HepG2 (cell line): ENCODE measurements at regions not wholly inside any gene's neighbourhood (a gene's known extent, or its start where the extent isn't known, plus 50 kb on each side); places are given as distances from the start of the nearest gene placed in this dataset.

Experiments
- ATAC-seq: fragments of 200-7000 bp; cut with Tn5 transposase; 3 replicates; pipeline ENCODE4 v1.9.1; 2020; ENCODE audit warnings: mild to moderate bottlenecking, moderate library complexity
- BruUV-seq: library from RNA; stranded (reverse); fragments of 400-500 nt; replicated peaks from 2 replicates; lab custom pipeline; 2021; lab: Mats Ljungman, UMichigan
- CTCF ChIA-PET: fragments of 300-600 bp; formaldehyde crosslinking; extraction: SDS; loops from one replicate; lab custom pipeline; 2021; ENCODE audit warnings: low total read pairs, inconsistent platforms, low intra/inter-chr PET ratio; lab: Yijun Ruan, JAX
- POLR2A ChIA-PET: fragments of 350-600 bp; sonication (Branson Sonifier 250); formaldehyde crosslinking; loops from one replicate; lab custom pipeline; 2020; ENCODE audit warnings: antibody characterized with exemption, inconsistent platforms; lab: Yijun Ruan, JAX
- DNase-seq: peaks from one replicate; pipeline ENCODE4 v3.0.0-alpha.2; 2015; ENCODE audit warnings: low spot score
- FAIRE-seq: peaks from 3 replicates; lab custom pipeline; 2011; peaks lifted over from hg19 to GRCh38; lab: Jason Lieb, UNC
- H2AFZ ChIP-seq: one replicate; pipeline ENCODE4 v1.6.1; 2011; ENCODE audit warnings: low read length, inconsistent platforms
- H3K27ac ChIP-seq: fragments of 300-600 bp; 3 replicates; pipeline ENCODE4 v1.8.0; 2011; ENCODE audit warnings: mixed run types, mild to moderate bottlenecking, mixed read lengths, low read length, inconsistent platforms; ENCODE audit not compliant: insufficient read depth; ENCODE audit errors: extremely low read length
- H3K27me3 ChIP-seq, 2 experiments: fragments of 200-600 bp in 1 of 2; 2 replicates in 1 of 2; 3 replicates in 1 of 2; pipeline versions ENCODE4 v1.6.0 to v1.8.0; 2011; ENCODE audit warnings: low read length in 2 of 2, mild to moderate bottlenecking in 2 of 2, moderate library complexity in 2 of 2, inconsistent platforms in 1 of 2; ENCODE audit not compliant: insufficient read depth in 2 of 2, control insufficient read depth in 1 of 2
- H3K36me3 ChIP-seq, 2 experiments: fragments of 200-600 bp in 1 of 2; replicated peaks in 1 of 2; 2 replicates in 1 of 2; 3 replicates in 1 of 2; pipeline versions ENCODE4 v1.5.1 to v1.8.0; 2011; ENCODE audit warnings: low read length in 2 of 2, inconsistent platforms in 1 of 2; ENCODE audit not compliant: insufficient read depth in 2 of 2, control insufficient read depth in 1 of 2
- H3K4me1 ChIP-seq: 2 replicates; pipeline ENCODE4 v1.5.1; 2012; ENCODE audit warnings: low read length, inconsistent platforms; ENCODE audit not compliant: insufficient read depth
- H3K4me2 ChIP-seq: 2 replicates; pipeline ENCODE4 v1.6.0; 2011; ENCODE audit warnings: low read depth, low read length, inconsistent platforms
- H3K4me3 ChIP-seq, 3 experiments: fragments of 200-600 bp in 1 of 3; sonication (generic), shearing (Covaris generic) in 1 of 3; replicated peaks in 1 of 3; 2 replicates each; pipeline ENCODE4 v1.5.1; 2011 to 2016; ENCODE audit warnings: low read length in 3 of 3, inconsistent platforms in 2 of 3, low read depth in 2 of 3, mild to moderate bottlenecking in 2 of 3, control low read depth in 1 of 3, mixed read lengths in 1 of 3; ENCODE audit not compliant: insufficient read depth in 1 of 3
- H3K79me2 ChIP-seq: one replicate; pipeline ENCODE4 v1.6.1; 2011; ENCODE audit warnings: low read length, inconsistent platforms; ENCODE audit not compliant: insufficient read depth
- H3K9ac ChIP-seq: 2 replicates; pipeline ENCODE4 v1.6.0; 2011; ENCODE audit warnings: mild to moderate bottlenecking, low read depth, low read length, inconsistent platforms; ENCODE audit not compliant: insufficient read depth
- H3K9me3 ChIP-seq: 2 replicates; pipeline ENCODE4 v1.5.1; 2012; ENCODE audit warnings: mild to moderate bottlenecking, low read length
- H4K20me1 ChIP-seq: 2 replicates; pipeline ENCODE4 v1.6.0; 2011; ENCODE audit warnings: inconsistent platforms, mild to moderate bottlenecking, low read length, moderate library complexity; ENCODE audit not compliant: insufficient read depth
- ESRRA ChIP-seq: sonication (generic); formaldehyde crosslinking; IDR thresholded peaks from 2 replicates; pipeline ENCODE4 v1.5.1; 2020; ENCODE audit warnings: mild to moderate bottlenecking, low read depth, missing genetic modification reagents
- SIN3A ChIP-seq: IDR thresholded peaks from 2 replicates; pipeline ENCODE4 v1.6.1; 2011; ENCODE audit warnings: low read depth, mild to moderate bottlenecking, control low read depth, low read length, borderline replicate concordance
- THAP11 ChIP-seq: IDR thresholded peaks from 2 replicates; pipeline ENCODE4 v1.6.1; 2016; ENCODE audit warnings: missing biosample characterization, missing genetic modification reagents
- in situ Hi-C: cut with HindIII; loops from 2 replicates; pipeline ENCODE4 v1.10.0; 2017; ENCODE audit warnings: low pct_unique_long_range_greater_than_20kb; ENCODE audit not compliant: extremely low pct_ligation_motif_present
- intact Hi-C: fragments of 100-400 bp; cut with micrococcal nuclease; formaldehyde crosslinking; loops from one replicate; pipeline ENCODE4 v1.10.0; 2022; ENCODE audit not compliant: unreplicated experiment
- TF ChIP-seq, protein P1 (sequence below): sonication (generic); formaldehyde crosslinking; IDR thresholded peaks from 2 replicates; pipeline ENCODE4 v1.5.1; 2020; ENCODE audit warnings: mild to moderate bottlenecking, missing genetic modification reagents, moderate library complexity
- TF ChIP-seq, protein P2 (sequence below): sonication (generic); formaldehyde crosslinking; IDR thresholded peaks from 2 replicates; pipeline ENCODE4 v1.9.0; 2022; ENCODE audit warnings: missing genetic modification reagents, mild to moderate bottlenecking, borderline replicate concordance

DNA sequence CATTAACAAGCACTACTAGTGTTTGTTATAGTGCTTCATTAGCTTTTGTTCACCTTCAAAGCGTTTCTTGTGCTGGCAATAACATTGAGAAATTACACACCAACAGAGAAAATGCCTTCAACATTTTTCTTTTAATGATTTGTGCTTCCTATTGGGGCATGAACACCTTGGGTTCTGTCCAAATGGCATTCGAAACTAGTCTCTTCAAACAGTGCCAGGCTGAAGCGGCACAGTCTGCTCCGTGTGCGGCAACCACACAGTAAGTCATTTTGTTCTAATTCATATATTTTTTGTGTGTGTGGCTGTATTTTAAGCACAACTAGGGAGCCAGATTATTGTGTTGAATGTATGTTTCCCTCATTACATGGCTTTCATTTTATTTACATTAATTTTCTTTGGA is 414.7 kb upstream of the SGCD start (continued):
- TF ChIP-seq, protein P1, sequence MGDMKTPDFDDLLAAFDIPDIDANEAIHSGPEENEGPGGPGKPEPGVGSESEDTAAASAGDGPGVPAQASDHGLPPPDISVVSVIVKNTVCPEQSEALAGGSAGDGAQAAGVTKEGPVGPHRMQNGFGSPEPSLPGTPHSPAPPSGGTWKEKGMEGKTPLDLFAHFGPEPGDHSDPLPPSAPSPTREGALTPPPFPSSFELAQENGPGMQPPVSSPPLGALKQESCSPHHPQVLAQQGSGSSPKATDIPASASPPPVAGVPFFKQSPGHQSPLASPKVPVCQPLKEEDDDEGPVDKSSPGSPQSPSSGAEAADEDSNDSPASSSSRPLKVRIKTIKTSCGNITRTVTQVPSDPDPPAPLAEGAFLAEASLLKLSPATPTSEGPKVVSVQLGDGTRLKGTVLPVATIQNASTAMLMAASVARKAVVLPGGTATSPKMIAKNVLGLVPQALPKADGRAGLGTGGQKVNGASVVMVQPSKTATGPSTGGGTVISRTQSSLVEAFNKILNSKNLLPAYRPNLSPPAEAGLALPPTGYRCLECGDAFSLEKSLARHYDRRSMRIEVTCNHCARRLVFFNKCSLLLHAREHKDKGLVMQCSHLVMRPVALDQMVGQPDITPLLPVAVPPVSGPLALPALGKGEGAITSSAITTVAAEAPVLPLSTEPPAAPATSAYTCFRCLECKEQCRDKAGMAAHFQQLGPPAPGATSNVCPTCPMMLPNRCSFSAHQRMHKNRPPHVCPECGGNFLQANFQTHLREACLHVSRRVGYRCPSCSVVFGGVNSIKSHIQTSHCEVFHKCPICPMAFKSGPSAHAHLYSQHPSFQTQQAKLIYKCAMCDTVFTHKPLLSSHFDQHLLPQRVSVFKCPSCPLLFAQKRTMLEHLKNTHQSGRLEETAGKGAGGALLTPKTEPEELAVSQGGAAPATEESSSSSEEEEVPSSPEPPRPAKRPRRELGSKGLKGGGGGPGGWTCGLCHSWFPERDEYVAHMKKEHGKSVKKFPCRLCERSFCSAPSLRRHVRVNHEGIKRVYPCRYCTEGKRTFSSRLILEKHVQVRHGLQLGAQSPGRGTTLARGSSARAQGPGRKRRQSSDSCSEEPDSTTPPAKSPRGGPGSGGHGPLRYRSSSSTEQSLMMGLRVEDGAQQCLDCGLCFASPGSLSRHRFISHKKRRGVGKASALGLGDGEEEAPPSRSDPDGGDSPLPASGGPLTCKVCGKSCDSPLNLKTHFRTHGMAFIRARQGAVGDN = no peak
- TF ChIP-seq, protein P2, sequence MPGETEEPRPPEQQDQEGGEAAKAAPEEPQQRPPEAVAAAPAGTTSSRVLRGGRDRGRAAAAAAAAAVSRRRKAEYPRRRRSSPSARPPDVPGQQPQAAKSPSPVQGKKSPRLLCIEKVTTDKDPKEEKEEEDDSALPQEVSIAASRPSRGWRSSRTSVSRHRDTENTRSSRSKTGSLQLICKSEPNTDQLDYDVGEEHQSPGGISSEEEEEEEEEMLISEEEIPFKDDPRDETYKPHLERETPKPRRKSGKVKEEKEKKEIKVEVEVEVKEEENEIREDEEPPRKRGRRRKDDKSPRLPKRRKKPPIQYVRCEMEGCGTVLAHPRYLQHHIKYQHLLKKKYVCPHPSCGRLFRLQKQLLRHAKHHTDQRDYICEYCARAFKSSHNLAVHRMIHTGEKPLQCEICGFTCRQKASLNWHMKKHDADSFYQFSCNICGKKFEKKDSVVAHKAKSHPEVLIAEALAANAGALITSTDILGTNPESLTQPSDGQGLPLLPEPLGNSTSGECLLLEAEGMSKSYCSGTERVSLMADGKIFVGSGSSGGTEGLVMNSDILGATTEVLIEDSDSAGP (CRISPR knock-in tag) = no peak
- TF ChIP-seq, all 625 proteins: peak for 0

DNA sequence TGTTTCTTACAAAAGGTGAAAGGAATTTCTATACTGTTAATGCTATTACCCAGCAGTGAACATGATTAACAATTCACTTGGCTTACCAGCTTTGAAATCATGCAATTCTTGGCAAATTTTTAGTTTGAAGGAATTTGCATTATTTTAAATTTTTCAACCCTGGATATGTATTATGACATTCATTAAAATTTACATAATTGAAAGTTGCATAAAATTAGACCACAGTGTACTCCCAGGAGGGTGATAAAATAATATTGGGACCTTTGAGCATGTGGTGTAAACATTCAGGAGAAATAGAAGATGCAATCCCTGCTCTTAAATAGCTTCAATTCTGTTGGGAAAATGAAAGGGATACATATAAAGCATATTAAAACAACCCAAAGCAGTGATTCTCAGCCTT is 412.2 kb upstream of the SGCD start:
- no peak overlapping the region for H2AFZ ChIP-seq
- ChIA-PET POLR2A (no interaction called here), CTCF (no interaction called here)
- FAIRE-seq (no peak), ATAC-seq (no peak), DNase-seq (no peak)
- no TSS peak for BruUV-seq
- H3K27ac ChIP-seq = no peak overlapping the region
- no peaks in the 10 kb centered on the region for H4K20me1 ChIP-seq
- H3K27me3 ChIP-seq = no peaks in the 10 kb centered on the region
- H3K4me1 ChIP-seq = no peaks in the 10 kb centered on the region
- in situ Hi-C loops (no loop called here), intact Hi-C loops (no loop called here)
- no peaks in the 10 kb centered on the region for H3K36me3 ChIP-seq
- H3K79me2 ChIP-seq = no peaks in the 10 kb centered on the region
- H3K9ac ChIP-seq = no peak overlapping the region
- no peak overlapping the region for H3K4me2 ChIP-seq
- TF ChIP-seq THAP11 = no peak
- TF ChIP-seq SIN3A = no peak
- no peak for TF ChIP-seq ESRRA (CRISPR knock-in tag)
- H3K9me3 ChIP-seq = no peaks in the 10 kb centered on the region
- H3K4me3 ChIP-seq = no peak overlapping the region
